Right atrium auricular region (tissue), 2 donors: ENCODE measurements at regions not wholly inside any gene's neighbourhood (a gene's known extent, or its start where the extent isn't known, plus 50 kb on each side); places are given as distances from the start of the nearest gene placed in this dataset.

ENCODE experiments used
- DNase-seq: peaks from one replicate; pipeline ENCODE4 v3.0.0-alpha.2; 2019; ENCODE audit warnings: low spot score
- H3K27ac ChIP-seq, 2 donors: fragments of 200-600 bp; sonication (generic); 1 replicate in 1 of 2; 2 replicates in 1 of 2; pipeline ENCODE4 v1.5.1; 2016 to 2019
- H3K27me3 ChIP-seq, 2 donors: fragments of 200-600 bp; sonication (generic); one replicate each; pipeline versions ENCODE4 v1.5.1 to v1.6.0; 2017 to 2019
- H3K36me3 ChIP-seq: fragments of 200-600 bp; sonication (generic); one replicate; pipeline ENCODE4 v1.5.1; 2016
- H3K4me1 ChIP-seq, 2 donors: fragments of 200-600 bp; sonication (generic); one replicate each; pipeline versions ENCODE4 v1.5.1 to v1.6.0; 2017 to 2019
- H3K4me3 ChIP-seq, 2 donors: fragments of 200-600 bp; sonication (generic); 1 replicate in 1 of 2; 2 replicates in 1 of 2; pipeline ENCODE4 v1.5.1; 2017 to 2019; ENCODE audit warnings: mild to moderate bottlenecking in 1 of 2, moderate library complexity in 1 of 2
- H3K9me3 ChIP-seq, 2 donors: fragments of 200-600 bp; sonication (generic); one replicate each; pipeline ENCODE4 v1.5.1; 2019
- TF ChIP-seq, protein P1 (sequence below), 2 donors: fragments of 200-600 bp; sonication (generic); IDR thresholded peaks; one replicate each; pipeline ENCODE4 v1.5.1; 2019; ENCODE audit warnings: antibody characterized with exemption in 2 of 2

DNA sequence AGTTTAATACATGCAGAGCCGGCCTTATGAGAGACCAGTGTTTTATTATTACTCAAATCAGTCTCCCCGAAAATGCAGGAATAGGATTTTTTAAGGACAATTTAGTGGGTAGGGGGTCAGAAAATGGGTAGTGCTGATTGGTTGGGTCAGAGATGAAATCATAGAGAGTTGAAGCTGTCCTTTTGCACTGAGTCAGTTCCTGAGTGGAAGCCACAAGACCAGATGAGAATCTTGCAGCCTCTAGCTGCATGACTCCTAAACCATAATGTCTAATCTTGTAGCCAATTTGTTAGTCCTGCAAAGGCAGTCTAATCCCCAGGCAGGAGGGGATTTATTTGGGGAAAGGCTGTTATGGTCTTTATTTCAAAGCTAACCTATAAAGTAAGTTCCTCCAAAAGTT lies 1163.9 kb downstream of the DIAPH3 start:
- no peaks in the 10 kb centered on the region for H3K27me3 ChIP-seq
- H3K36me3 ChIP-seq = no peaks in the 10 kb centered on the region
- no peak overlapping the region for H3K4me3 ChIP-seq
- no peaks in the 10 kb centered on the region for H3K4me1 ChIP-seq
- H3K9me3 ChIP-seq = no peaks in the 10 kb centered on the region
- TF ChIP-seq, protein P1, sequence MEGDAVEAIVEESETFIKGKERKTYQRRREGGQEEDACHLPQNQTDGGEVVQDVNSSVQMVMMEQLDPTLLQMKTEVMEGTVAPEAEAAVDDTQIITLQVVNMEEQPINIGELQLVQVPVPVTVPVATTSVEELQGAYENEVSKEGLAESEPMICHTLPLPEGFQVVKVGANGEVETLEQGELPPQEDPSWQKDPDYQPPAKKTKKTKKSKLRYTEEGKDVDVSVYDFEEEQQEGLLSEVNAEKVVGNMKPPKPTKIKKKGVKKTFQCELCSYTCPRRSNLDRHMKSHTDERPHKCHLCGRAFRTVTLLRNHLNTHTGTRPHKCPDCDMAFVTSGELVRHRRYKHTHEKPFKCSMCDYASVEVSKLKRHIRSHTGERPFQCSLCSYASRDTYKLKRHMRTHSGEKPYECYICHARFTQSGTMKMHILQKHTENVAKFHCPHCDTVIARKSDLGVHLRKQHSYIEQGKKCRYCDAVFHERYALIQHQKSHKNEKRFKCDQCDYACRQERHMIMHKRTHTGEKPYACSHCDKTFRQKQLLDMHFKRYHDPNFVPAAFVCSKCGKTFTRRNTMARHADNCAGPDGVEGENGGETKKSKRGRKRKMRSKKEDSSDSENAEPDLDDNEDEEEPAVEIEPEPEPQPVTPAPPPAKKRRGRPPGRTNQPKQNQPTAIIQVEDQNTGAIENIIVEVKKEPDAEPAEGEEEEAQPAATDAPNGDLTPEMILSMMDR (IDR thresholded peaks at IDR 0.05) = no peak
- no peak for DNase-seq
- H3K27ac ChIP-seq = no peak overlapping the region

DNA sequence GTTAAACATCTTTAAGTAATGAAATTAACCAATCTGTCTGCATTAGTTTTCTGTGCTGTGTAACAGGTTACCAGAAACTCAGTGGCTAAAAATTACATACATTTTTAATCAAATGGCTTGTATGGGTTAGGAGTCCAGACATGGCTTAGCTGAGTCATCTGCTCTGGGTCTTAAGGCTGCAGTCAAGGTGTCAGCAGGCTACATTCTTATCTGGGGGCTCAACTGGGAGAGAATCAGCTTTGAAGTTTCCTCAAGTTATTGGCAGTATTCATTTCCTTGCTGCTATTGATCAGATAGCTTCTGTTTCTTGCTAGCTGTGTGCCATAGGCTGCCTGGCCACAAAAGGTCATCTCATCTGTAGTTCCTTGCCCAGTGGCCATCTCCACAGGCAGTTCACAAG lies 1163.0 kb downstream of the DIAPH3 start:
- no peak overlapping the region for H3K4me3 ChIP-seq
- no peaks in the 10 kb centered on the region for H3K36me3 ChIP-seq
- TF ChIP-seq, protein P1 (IDR thresholded peaks at IDR 0.05) = no peak
- no peak for DNase-seq
- H3K27me3 ChIP-seq = no peaks in the 10 kb centered on the region
- no peak overlapping the region for H3K27ac ChIP-seq
- H3K9me3 ChIP-seq = no peaks in the 10 kb centered on the region
- H3K4me1 ChIP-seq = no peaks in the 10 kb centered on the region

DNA sequence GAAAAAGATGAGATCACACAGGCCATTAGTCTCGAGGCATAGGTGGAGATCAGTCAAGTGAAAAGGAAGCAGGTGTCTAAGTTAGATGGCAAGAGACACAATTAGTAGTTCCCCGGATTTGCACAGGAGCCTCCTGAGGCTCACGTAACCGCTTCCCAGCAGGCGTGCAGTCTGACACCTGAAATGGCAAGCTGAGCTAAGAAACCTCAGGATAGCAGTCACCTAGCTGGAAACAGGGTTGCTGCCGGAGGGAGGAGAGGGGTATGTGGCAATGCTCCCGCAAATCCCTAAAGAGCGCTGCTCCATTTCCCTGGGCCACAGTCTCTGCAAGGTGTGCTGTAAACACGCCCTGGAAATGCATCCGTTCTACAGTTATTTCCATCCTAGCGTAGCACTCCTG lies 1151.0 kb downstream of the DIAPH3 start:
- Histone ChIP-seq H3K27ac (no peak overlapping the region), H3K4me3 (no peak overlapping the region), H3K27me3 (no peaks in the 10 kb centered on the region), H3K36me3 (no peaks in the 10 kb centered on the region), H3K4me1 (peaks cover 0 to 8% of the 10 kb centered on the region in 2 donors), H3K9me3 (no peaks in the 10 kb centered on the region)
- no peak for DNase-seq
- TF ChIP-seq, protein P1 (IDR thresholded peaks at IDR 0.05) = no peak

DNA sequence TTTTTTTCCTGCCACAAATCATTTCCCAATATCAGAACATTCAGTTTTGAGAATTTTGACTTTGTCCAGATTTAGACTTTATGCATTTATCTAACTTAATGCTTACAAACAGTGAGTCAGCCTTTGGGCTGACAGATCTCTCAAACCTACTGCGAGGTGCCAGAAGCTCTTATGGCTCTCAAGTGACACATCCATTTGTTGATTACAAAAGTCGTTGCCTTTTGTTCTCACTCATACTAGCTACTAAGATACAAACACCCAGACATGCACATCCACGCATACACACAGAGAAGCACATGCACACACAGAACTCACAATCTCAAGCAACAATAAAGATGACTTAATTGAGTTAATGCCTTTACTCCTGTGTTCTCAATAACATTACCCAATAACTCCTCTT lies 1147.5 kb downstream of the DIAPH3 start:
- no peak overlapping the region for H3K27ac ChIP-seq
- DNase-seq = no peak
- no peaks in the 10 kb centered on the region for H3K36me3 ChIP-seq
- H3K4me3 ChIP-seq = no peak overlapping the region
- H3K27me3 ChIP-seq = no peaks in the 10 kb centered on the region
- H3K4me1 ChIP-seq = peaks cover 0 to 8% of the 10 kb centered on the region in 2 donors
- H3K9me3 ChIP-seq = no peaks in the 10 kb centered on the region
- TF ChIP-seq, protein P1 (IDR thresholded peaks at IDR 0.05) = no peak

DNA sequence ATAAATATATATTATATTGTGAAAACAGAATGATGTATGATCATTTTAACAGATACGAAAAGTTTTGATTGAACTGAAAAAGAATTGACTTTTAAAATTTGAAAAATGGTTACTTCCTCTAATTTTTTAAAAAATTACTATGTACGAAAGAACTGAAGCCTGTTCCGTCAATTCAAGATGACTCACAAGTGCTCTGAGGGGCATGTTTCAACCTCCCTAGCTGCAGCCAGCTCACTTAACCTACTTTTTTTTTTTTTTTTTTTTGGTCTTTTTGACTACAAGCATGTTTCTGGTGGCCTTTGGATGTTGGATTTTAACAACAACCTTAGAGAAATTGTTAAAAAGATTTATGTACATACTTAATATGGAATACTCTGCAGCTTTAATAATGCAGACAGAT lies 1139.3 kb downstream of the DIAPH3 start:
- Histone ChIP-seq H3K27ac (no peak overlapping the region), H3K9me3 (no peaks in the 10 kb centered on the region), H3K27me3 (no peaks in the 10 kb centered on the region), H3K4me1 (no peaks in the 10 kb centered on the region), H3K36me3 (no peaks in the 10 kb centered on the region), H3K4me3 (no peak overlapping the region)
- no peak for DNase-seq
- TF ChIP-seq, protein P1 (IDR thresholded peaks at IDR 0.05) = no peak

DNA sequence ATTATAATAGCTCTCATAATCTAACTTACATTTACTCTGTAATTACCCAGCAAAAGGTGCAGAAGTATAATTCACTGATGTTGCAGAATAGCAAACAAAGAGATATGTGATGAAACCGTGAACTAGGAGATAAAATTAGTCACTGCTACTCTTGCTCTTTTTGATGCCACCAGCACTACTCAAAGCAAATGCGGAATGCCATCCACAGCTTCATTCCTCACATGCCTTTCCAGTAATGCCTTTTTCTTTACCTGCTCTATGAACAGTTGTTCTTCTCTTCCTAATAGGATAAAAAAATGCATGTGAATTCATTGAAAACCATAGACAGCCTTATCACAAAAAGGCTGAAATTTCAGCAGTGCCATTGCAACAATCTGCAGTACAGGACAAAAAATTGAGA lies 1129.5 kb downstream of the DIAPH3 start:
- no peak overlapping the region for H3K27ac ChIP-seq
- DNase-seq = no peak

More for the DNA sequence above, 1129.5 kb downstream of the DIAPH3 start:
- Histone ChIP-seq H3K9me3 (no peaks in the 10 kb centered on the region), H3K36me3 (no peaks in the 10 kb centered on the region), H3K4me1 (no peaks in the 10 kb centered on the region), H3K4me3 (no peak overlapping the region), H3K27me3 (no peaks in the 10 kb centered on the region)
- TF ChIP-seq, protein P1 (IDR thresholded peaks at IDR 0.05) = no peak
